SK-MEL-5 (cell line): ENCODE measurements at regions not wholly inside any gene's neighbourhood (a gene's known extent, or its start where the extent isn't known, plus 50 kb on each side); places are given as distances from the start of the nearest gene placed in this dataset.
"Not testable (repeated sequence)": the region's sequence is repeated elsewhere in the genome, so short reads cannot be mapped to it uniquely, and the experiment has no call there.

Experiments
- DNase-seq: peaks from one replicate; pipeline ENCODE4 v3.0.0-alpha.2; 2016; ENCODE audit warnings: low read depth, low spot score
- in situ Hi-C: cut with HindIII; loops from 2 replicates; pipeline ENCODE4 v1.10.0; 2016; ENCODE audit warnings: low sequenced_read_pairs, high pct_unique_total_duplicates, low pct_unique_long_range_greater_than_20kb

- in situ Hi-C loops, DNase-seq: not testable (repeated sequence)
Observed at GRCh38 chr10:21373881-21374280, 151.6 kb downstream of the SKIDA1 start.

GRCh38 chr10:21372651-21373410, 152.7 kb downstream of the SKIDA1 start:
- DNase-seq = peak; percentile 83
- in situ Hi-C loops = no loop called here

- in situ Hi-C loops = no loop called here
- no peak for DNase-seq
Observed at GRCh38 chr10:21369697-21370096, 155.8 kb downstream of the SKIDA1 start.

GRCh38 chr10:21368728-21369425, 156.6 kb downstream of the SKIDA1 start:
- DNase-seq = no peak
- in situ Hi-C loops = no loop called here

- DNase-seq = no peak
Observed at GRCh38 chr10:21368022-21368582, 157.4 kb downstream of the SKIDA1 start.

GRCh38 chr10:21366108-21366507, 159.4 kb downstream of the SKIDA1 start:
- DNase-seq, in situ Hi-C loops: not testable (repeated sequence)

More at GRCh38 chr10:21368022-21368582, 157.4 kb downstream of the SKIDA1 start:
- in situ Hi-C loops = no loop called here

- in situ Hi-C loops = no loop called here
- peak; percentile 95 for DNase-seq
Observed at GRCh38 chr10:21364196-21365114, 161.0 kb downstream of the SKIDA1 start.

- DNase-seq = peak; percentile 35
- in situ Hi-C loops = no loop called here
Observed at GRCh38 chr10:21363731-21364104, 161.8 kb downstream of the SKIDA1 start.

- DNase-seq = no peak
- in situ Hi-C loops = no loop called here
Observed at GRCh38 chr10:21363092-21363730, 162.3 kb downstream of the SKIDA1 start.

GRCh38 chr10:21359202-21359601, 166.3 kb downstream of the SKIDA1 start:
- no peak for DNase-seq
- in situ Hi-C loops = no loop called here

GRCh38 chr10:21355591-21356011, 169.9 kb downstream of the SKIDA1 start:
- in situ Hi-C loops = no loop called here
- no peak for DNase-seq

- in situ Hi-C loops = no loop called here
- no peak for DNase-seq
Observed at GRCh38 chr10:21352886-21353285, 172.6 kb downstream of the SKIDA1 start.

GRCh38 chr10:21351594-21351993, 173.9 kb downstream of the SKIDA1 start:
- DNase-seq, in situ Hi-C loops: not testable (repeated sequence)

- no peak for DNase-seq
Observed at GRCh38 chr10:21349912-21350286, 175.6 kb downstream of the SKIDA1 start.

GRCh38 chr10:21347785-21348170, 177.7 kb downstream of the SKIDA1 start:
- no peak for DNase-seq
- in situ Hi-C loops = no loop called here

More at GRCh38 chr10:21349912-21350286, 175.6 kb downstream of the SKIDA1 start:
- in situ Hi-C loops = no loop called here

GRCh38 chr10:21347043-21347784, 178.3 kb downstream of the SKIDA1 start:
- DNase-seq = no peak
- in situ Hi-C loops = no loop called here

GRCh38 chr10:21343087-21343486, 182.4 kb downstream of the SKIDA1 start:
- no peak for DNase-seq
- in situ Hi-C loops = no loop called here
